SIG-M5 treated with dmso at 0.1 percent for 504 hours (cell line): ENCODE measurements at regions not wholly inside any gene's neighbourhood (a gene's known extent, or its start where the extent isn't known, plus 50 kb on each side); places are given as distances from the start of the nearest gene placed in this dataset.

ENCODE experiments used
- DNase-seq: peaks from one replicate; lab custom pipeline; 2025; ENCODE audit not compliant: unreplicated experiment; lab: John Stamatoyannopoulos, UW

DNA sequence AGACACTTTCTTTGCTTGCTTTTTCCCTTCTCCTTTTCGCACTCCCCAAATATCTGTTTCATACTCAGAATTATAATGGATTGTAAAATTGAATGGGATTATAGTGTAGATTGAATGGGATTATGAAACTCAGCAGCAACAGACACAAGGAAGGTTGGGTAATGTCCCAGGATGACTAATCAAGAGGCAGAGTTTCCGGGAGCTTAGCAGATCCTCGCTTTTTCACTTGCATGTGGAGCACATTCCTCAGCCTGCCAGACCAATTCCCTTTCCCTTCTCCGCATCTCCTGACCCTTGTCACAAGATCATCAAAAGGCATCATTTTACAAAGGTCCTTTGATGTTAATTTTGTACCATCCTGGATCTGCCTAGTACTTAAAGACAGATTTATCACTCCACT lies 55.1 kb upstream of the SLC1A1 start:
- DNase-seq = no peak

DNA sequence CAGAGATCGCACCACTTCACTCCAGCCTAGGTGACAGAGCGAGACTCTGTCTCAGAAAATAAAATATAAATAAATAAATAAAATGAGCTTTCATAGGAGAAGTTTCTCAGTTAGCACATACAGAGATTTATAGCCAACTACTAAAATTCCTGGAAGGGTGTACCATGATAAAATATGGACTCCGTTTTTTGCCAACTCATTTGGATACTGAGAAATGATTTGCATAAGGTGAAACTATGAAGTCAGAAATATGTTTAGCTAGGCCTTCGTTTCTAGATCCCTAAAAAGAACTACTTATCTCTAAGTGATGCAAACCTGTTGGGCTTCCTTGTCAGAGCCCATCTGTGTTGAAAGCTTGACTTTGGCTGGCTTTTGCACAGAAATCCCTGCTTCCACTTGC lies 56.9 kb upstream of the SLC1A1 start:
- DNase-seq = no peak

DNA sequence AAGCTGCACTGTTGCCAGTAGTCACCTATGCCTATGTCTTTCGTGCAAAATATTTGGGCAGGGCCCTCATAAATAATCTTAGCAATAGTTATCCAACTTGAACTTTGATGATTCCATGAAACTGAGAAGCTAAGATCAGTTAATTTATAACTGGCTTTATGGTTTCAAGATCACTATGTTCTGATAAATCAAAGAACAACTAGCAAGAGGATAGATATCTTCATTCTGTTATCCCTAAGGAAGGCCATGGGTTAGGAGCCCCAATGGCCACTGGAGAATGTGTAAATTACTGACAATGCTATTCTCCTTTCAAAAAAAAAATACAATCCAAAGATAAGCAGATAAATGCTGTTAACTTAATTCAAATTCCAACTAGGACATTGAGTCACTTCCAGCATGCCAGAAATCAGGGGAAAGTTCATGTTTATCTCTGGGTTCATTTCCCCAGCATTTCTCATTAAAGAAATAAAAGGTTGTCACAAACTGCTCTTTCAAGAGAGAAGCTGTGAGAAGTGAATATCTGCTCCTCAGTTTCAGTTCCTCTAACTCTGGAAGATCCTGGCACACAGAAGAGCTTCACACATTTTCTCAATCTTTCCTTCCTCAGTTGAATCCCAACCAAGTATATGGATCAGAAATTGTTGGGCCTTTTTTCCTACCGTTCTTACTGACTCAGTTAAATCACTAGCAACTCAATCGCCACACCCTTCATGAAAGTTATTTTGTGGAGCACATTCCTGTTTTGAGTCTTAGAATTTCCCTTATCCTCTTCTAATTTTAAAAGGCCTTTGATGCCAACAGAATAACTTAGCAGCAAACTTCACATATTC lies 59.6 kb upstream of the SLC1A1 start:
- peak; percentile 39 for DNase-seq

DNA sequence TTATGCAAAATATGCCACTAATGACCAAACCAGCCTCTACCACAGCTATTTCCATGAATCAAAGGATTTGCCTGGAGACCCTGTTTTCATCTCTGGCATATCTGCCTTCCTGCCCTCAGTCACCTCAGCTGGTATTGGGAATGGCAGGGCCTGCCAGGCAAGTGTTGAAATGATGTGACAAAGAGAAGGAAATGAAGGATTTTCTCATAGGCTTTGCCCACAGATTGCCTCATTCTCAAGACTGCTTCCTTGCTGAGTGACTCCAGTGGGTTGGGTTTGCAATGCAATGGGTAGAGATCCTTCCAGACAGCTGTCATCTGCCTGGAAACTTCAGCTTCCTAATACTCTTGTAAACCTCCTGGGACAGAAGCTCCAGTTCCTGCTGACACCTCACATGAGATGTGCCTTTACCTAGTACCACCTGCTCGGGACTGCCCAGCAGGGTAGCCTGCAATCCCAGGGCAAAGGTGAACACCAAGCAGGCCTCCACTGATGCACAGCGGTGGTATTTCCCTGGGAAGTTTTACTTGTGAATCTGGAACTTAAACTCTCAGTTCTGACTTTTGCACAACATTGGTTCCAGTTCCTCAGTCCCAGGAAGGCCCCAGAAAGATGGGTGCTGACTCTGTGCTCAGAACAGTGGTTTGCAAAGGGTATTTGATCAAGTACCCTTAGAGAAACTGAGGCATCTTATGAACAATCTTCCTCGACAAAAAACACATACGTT lies 64.8 kb upstream of the SLC1A1 start:
- DNase-seq = no peak

DNA sequence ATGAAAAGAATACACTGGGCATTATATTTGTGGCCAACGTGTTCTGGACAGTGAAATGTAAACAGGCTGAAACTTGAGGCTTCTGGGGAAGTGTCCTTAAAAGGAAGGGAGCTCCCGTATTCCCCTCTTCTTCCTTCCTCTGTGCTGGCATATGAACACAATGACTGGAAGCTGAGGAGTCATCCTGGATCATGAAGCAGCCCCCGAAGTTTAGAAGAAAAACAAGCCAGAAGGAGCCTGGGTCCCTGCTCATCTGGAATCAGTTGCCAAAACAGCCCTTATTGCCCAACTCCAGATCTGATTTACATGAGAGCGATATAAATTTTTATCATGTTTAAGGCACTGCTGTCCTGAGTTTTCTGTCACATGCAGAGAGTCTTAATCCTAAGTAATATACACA lies 65.4 kb upstream of the SLC1A1 start:
- no peak for DNase-seq

DNA sequence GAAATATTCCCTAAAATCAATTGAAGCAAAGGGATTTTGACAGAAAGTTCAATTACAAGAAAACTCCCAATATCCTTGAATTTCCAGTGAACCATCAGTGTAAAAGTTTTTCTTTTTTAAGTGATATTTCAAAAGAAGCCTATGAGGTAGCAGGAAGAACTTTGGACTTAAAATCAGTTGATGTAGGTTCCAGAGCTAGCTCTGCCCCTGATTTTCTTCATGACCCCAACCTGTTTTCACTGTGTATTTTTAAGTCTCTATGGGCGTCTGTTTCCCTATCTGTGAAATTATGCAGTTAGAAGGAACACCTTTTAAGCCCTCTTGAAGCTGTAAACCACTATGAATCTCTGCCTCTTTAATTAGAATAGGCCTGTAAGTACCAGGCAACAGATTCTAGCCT lies 66.2 kb upstream of the SLC1A1 start:
- no peak for DNase-seq

DNA sequence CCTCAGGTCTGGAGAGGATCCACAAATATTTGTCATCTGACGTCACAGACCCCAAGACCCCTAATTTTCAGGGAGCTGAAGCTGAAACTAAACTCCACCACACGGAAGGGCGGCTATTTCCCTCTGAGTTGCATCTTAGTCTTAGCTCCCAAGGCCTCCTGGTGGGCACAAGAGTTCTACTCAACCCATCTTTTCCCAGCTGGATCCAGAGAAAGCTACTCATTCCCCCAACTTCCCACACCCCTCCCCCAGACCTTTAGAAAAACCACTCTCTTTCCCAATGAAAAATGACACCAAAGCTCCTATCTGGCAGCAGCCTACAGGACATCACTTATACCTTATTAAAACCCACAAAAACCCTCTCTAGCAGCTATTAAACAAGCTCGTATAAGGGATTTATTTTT lies 67.1 kb upstream of the SLC1A1 start:
- no peak for DNase-seq

DNA sequence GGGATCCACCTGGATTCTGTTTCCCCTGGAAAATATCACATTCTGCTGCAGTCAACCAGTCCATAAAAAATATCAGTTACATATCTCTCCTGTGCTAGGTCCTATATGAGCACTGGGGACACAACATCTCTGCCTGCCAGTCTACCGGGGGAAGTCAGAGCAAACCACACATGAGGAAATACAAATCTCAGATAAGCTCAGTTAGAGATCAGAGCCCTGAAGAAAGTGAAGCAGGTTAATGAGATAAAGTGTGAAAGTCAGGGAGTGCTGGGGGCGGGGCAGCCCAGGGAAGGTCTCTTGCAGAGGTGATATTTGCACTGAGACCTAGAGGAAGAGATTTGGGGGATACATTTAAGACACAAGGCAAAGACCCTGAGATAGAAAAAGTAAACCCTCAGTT lies 67.8 kb upstream of the SLC1A1 start:
- DNase-seq = no peak

DNA sequence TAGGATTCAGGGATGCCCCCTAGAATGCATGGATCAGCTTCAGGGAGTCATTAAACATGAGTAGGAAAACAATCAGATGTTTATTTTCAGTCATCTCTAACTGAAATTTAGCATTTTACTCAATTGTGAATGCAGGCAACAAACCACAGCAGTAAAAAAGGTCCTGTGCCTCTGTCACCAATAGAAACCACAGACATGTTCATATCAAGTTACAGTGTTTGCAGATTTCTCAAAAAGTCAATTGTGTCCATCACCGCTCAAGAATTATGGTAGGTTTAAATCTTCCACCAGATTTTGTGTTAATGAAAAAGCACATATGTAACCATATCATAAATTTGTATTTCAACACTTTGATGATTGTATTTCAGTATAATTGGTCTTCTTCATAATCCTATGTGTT lies 68.4 kb upstream of the SLC1A1 start:
- DNase-seq = no peak

DNA sequence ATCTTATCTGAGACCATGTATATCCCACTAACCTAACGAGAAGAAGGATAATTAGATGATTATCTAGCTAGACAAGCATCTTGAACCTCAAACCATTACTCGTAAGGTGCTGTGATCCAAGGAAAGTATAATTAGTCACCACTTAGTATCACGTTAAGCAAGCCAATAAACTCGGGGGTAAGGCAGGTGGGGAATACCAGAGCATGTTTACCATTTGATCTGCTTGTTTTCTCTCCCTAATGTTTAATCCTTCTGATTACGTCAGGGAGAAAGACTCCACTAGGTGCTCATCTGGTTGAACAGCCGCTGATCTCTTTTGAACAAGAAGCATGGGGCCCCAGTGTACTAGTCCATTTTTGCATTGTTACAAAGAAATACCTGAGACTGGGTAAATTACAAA lies 69.9 kb upstream of the SLC1A1 start:
- DNase-seq = no peak

DNA sequence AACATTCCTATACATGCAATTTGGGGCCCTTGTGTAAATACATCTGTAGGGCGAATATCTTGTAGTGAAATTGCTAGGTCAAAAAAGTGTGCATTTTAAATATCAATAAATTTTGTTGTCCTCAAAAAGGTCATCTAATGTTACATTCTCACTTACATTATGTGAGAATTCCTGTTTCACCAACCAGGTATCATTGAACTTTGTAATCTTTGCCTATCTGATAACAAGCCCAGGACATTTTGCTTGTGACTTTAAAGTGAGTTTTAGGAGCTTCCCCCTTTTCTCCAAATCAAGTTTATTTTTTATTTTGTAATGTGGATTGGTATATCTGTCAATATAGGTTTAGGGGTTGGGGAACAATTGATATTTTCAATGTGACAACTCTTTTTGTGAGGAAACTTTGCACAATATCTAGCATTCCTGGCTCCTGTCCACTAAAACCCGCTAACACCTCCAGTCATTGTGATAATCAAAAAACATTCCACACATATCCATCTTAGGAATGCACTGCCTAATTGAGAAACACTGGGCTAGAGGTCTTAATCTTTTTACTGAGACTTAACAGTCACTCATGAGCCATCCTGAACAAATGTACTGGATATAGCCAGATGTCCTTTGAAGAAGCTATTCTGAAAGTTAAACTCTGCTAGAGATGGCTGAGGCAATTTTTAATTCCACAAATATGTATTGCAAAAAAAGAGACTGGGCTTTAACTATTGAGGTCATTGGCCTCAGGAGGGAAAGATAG lies 72.5 kb upstream of the SLC1A1 start:
- DNase-seq = no peak

DNA sequence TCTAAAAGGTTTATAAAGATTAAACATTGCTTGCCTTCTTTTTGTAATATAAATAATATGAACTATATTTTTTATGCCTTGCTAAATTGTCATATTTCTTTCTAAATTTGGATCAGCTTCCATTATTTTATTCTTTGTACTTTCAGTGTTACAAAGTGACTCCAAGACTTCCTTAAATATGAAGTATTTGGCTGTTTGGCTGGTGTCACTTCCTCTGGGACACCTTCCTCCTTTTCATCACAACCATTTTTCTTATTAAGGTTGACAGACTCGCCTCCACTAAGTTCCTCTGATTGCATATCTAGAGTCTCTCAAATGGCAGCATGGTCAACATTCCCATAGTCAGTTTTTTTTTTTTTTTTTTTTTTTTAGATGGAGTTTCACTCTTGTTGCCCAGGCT lies 73.8 kb upstream of the SLC1A1 start:
- DNase-seq = no peak

DNA sequence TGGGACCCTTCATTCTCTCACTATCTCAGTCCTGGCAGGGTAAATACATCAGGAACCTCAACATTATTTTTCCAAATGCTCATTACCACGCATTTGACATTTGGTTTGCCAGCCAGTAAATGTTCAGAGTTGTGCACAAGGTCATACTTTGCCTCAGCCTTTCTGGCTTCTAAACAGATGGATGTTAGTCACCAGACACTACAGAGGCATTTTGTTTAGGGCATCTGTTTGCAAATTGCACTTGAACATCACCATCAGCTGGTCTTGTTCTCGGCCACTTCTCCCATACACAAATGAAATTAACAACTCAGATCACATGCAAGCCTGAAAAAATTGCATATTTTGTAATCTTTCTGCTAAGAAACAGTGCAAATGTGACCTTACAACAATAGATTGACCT lies 75.0 kb upstream of the SLC1A1 start:
- no peak for DNase-seq

DNA sequence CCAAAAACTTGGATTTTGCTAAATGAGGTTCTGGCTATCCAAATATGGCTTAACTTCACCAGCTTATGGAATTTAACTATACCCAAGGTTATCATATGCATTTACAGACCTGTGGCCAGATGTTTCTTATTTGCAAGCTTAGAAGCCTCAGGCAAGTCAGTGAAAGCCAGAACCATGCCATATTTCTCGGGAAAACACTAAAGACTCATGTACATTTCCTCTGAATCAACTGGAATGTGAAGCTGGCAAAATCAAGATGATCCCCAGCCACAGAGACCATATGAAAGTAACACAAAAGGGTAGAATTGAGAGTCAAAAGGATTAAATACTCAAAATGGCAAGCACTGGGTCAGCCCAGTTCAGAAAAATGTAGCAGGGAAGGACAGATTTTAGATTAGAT lies 76.4 kb upstream of the SLC1A1 start:
- no peak for DNase-seq

DNA sequence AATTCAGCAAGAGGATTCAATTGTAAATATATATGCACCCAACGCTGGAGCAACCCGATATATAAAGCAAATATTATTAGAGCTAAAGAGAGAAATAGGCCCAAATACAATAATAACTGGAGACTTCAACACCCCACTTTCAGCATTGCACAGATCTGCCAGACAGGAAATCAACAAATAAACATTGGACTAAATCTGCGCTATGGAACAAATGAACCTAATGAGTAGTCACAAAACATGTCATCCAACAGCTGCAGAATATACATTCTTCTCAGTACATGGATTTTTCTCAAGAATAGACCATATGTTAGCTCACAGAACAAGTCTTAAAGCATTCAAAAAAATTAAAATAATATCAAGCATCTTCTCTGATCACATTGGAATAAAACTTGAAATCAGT lies 86.1 kb upstream of the SLC1A1 start:
- no peak for DNase-seq

DNA sequence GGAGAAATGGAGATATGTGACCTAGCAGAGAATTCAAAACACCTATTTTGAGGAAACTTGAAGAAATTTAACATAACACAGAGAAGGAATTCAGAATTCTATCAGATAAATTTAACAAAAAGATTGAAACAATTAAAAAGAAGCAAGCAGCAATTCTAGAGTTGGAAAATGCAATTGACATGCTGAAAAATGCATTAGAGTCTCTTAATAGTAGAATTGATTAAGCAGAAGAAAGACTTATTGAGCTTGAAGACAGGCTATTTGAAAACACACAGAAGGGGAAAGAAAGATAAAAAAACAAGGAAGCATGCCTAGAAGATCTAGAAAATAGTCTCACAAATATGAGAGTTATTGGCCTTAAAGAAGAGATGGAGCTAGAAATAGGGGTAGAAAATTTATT lies 87.8 kb upstream of the SLC1A1 start:
- no peak for DNase-seq

DNA sequence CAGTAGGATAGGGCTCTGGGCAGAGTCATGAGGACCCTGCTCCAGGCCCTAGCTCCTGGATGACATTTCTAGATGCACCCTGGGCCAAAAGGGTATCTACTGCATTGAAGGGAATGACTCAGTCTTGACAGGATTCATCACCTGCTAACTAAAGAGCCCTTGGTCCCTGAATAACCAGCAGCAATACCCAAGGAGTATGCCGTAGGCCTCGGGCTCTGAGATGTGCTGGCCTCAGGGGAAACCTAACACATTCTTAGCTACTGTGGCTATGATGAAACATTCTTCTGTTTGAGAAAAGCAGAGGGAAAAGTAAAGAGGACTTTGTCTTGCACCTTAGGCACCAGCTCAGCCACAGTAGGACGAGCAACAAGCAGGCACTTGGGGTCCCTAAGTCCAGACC lies 89.5 kb upstream of the SLC1A1 start:
- no peak for DNase-seq

DNA sequence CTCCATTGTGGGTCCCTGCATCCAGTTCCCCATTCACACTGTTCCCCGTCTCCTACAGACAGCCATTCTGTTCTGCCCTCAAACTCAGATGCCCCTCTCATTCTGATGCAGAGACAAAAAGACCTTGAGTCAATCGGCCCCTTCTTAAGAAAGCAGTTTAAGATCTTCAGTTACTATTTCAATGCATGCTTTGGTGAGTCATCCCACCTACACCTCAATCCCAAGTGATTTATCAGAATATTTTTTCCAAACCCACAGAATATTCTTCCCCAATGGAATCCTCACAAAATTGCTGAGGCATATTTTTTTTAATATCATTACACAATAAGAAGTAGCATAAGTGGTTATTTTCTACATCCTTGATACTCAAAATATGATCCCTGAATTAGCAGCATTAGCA lies 92.4 kb upstream of the SLC1A1 start:
- DNase-seq = no peak

DNA sequence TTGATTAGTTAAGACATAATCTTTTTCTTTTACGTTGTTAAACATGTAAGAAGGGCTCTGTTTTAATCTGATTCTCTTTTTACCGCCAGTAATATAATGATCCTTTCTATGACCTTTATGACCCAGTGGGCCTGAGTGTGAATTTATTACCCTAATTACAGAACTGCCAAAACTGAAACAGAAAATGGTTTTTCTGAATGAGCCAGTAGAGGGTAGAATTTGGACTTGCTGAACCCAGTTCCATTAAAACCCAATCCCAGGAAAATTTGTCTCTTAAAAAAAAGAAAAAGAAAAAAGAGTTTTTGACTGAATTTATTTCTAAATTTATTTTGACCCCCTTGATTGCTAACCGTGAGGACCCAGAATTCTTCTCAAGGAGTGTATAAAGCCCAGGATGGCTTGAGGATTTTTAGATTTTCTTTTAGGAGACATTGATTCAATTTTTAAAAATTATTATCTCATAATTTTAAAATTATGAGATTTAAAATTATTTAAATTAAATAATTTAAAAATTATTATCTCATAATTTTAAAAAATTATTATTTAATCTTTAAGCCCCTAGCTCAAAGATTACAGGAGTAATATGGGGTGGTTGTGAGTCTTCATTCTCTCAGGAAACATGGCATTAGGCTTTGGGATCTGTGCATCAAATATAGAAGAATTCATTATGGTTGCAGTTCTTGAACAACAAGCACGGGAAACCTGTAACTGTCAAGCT lies 94.1 kb upstream of the GLIS3 start:
- DNase-seq = no peak

DNA sequence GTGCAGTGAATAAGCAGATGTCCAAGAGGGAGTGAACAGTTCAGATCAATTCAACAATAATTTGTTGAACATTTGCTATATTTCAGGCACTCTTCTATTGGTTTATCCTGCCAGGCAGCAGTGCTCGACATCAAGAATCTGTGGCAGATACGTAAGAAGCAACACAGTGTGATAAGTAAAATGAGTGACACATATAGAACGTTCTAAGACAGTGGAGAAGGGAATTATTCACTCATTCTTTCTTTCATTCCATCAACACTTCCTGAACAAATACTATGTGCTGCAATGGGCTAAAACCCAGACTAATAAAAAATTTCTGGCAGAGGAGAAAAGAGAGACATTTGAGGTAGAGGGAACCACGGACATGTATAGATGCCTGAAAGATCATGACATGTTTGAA lies 89.9 kb upstream of the GLIS3 start:
- no peak for DNase-seq

DNA sequence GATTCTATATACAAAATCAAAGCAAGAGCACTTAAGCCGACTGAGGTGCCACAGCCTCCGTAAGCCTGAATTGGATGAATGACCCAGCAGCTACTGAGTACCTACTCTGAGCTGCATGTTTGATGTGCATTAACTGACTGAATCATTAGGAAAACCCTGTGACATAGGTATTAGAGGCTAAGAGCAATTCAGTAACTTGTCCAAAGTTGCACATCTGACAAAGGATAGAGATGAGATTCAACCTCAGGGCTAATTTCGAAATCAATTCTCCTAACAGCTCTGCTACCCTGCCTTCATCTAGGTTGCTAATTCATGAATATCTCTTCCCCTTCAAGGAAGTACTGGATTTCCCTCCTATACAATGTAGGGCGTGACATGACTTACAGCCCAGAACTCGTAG lies 89.1 kb upstream of the GLIS3 start:
- no peak for DNase-seq
